Mammary epithelial cell (primary cell): ENCODE measurements at regions not wholly inside any gene's neighbourhood (a gene's known extent, or its start where the extent isn't known, plus 50 kb on each side); places are given as distances from the start of the nearest gene placed in this dataset.

Source experiments
- EZH2 ChIP-seq: IDR thresholded peaks from 2 replicates; pipeline ENCODE4 v1.6.1; 2012; ENCODE audit warnings: low read length, inconsistent platforms, borderline replicate concordance
- TF ChIP-seq, protein P1 (sequence below), 2 donors: IDR thresholded peaks in 1 of 2; conservative IDR thresholded peaks in 1 of 2; 2 replicates each; pipeline ENCODE4 v1.5.1; 2011 to 2012; ENCODE audit warnings: inconsistent platforms in 2 of 2, low read length in 2 of 2, mild to moderate bottlenecking in 2 of 2, control low read depth in 1 of 2, low read depth in 1 of 2; ENCODE audit not compliant: insufficient read depth in 1 of 2; ENCODE audit errors: extremely low read depth in 1 of 2

DNA sequence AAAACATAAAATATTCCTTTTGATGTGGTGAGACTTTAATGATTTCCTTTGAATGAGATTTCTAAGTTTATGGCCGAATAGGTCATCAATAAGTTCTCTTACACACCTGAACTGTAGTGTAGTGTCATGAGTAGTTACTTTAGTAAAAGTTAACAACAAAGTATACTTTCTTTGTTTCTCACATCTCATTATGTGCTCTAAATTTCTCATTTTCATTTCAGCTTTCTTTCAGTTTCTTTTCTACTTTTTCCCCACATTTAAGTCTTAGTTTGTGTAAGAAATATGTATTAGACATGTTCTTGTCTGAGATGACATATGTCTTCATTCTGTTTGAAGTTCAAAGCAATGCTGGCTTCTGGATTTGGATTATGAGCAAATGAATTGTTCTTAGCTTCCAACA, 348.1 kb downstream of the ANKRD7 start:
- no peak for TF ChIP-seq EZH2
- TF ChIP-seq, protein P1, sequence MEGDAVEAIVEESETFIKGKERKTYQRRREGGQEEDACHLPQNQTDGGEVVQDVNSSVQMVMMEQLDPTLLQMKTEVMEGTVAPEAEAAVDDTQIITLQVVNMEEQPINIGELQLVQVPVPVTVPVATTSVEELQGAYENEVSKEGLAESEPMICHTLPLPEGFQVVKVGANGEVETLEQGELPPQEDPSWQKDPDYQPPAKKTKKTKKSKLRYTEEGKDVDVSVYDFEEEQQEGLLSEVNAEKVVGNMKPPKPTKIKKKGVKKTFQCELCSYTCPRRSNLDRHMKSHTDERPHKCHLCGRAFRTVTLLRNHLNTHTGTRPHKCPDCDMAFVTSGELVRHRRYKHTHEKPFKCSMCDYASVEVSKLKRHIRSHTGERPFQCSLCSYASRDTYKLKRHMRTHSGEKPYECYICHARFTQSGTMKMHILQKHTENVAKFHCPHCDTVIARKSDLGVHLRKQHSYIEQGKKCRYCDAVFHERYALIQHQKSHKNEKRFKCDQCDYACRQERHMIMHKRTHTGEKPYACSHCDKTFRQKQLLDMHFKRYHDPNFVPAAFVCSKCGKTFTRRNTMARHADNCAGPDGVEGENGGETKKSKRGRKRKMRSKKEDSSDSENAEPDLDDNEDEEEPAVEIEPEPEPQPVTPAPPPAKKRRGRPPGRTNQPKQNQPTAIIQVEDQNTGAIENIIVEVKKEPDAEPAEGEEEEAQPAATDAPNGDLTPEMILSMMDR (conservative IDR thresholded peaks at IDR 0.05 in 1 of 2, IDR thresholded peaks at IDR 0.05 in 1 of 2; ENCODE audit: extremely low read depth in 1 of 2, insufficient read depth in 1 of 2, low read depth in 1 of 2, low read length in 2 of 2), result no peak
